ENCODE measurements at regions not wholly inside any gene's neighbourhood (a gene's known extent, or its start where the extent isn't known, plus 50 kb on each side); places are given as distances from the start of the nearest gene placed in this dataset.

DNA sequence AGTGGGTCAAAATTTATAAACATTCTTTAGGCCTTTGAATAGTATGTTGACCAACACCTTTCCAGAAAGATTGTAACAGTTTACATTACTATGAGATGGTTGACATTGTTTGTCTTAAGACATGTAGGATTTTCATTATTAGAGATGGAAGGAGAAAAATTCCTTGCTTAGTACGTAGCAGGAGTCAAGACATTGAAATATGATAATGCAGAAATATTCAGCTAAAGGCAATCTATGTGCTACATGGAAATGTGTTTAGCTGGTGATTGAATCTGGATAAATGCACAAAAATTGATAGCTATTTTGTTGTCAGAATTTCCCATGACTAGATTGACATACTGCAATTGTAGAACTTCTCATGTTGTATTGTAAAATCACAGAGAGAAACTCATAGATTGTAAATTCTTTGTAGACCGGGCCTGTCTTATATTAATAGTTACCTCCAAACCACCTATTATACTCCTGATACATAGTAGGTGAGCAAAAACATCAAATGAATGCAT, 370.4 kb upstream of the CBLB start:
- no peak for ATAC-seq (ENCODE audit: low read depth)
- no peaks in the 10 kb centered on the region for H3K36me3 ChIP-seq (ENCODE audit: low read depth)
- no peaks in the 10 kb centered on the region for H3K9me3 ChIP-seq (ENCODE audit: severe bottlenecking)
- no peak overlapping the region for H3K27ac ChIP-seq (ENCODE audit: poor library complexity, severe bottlenecking)
- H3K4me3 ChIP-seq (ENCODE audit: severe bottlenecking) = no peak overlapping the region
- no peak for DNase-seq (ENCODE audit: low spot score)
- TF ChIP-seq, protein P1, sequence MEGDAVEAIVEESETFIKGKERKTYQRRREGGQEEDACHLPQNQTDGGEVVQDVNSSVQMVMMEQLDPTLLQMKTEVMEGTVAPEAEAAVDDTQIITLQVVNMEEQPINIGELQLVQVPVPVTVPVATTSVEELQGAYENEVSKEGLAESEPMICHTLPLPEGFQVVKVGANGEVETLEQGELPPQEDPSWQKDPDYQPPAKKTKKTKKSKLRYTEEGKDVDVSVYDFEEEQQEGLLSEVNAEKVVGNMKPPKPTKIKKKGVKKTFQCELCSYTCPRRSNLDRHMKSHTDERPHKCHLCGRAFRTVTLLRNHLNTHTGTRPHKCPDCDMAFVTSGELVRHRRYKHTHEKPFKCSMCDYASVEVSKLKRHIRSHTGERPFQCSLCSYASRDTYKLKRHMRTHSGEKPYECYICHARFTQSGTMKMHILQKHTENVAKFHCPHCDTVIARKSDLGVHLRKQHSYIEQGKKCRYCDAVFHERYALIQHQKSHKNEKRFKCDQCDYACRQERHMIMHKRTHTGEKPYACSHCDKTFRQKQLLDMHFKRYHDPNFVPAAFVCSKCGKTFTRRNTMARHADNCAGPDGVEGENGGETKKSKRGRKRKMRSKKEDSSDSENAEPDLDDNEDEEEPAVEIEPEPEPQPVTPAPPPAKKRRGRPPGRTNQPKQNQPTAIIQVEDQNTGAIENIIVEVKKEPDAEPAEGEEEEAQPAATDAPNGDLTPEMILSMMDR (IDR thresholded peaks at IDR 0.05; ENCODE audit: poor library complexity, severe bottlenecking) = no peak
- no peaks in the 10 kb centered on the region for H3K4me1 ChIP-seq (ENCODE audit: insufficient read depth, poor library complexity, severe bottlenecking)
- no peaks in the 10 kb centered on the region for H3K27me3 ChIP-seq (ENCODE audit: insufficient read depth, poor library complexity, severe bottlenecking)

GRCh38 chr3:106241593-106241992, 372.8 kb upstream of the CBLB start:
- TF ChIP-seq, protein P1 (IDR thresholded peaks at IDR 0.05; ENCODE audit: poor library complexity, severe bottlenecking) = no peak
- H3K9me3 ChIP-seq (ENCODE audit: severe bottlenecking) = no peaks in the 10 kb centered on the region
- DNase-seq (ENCODE audit: low spot score) (no peak), ATAC-seq (ENCODE audit: low read depth) (no peak)
- H3K4me3 ChIP-seq (ENCODE audit: severe bottlenecking) = no peak overlapping the region
- H3K27me3 ChIP-seq (ENCODE audit: insufficient read depth, poor library complexity, severe bottlenecking) = no peaks in the 10 kb centered on the region
- H3K27ac ChIP-seq (ENCODE audit: poor library complexity, severe bottlenecking) = no peak overlapping the region
- no peaks in the 10 kb centered on the region for H3K4me1 ChIP-seq (ENCODE audit: insufficient read depth, poor library complexity, severe bottlenecking)
- H3K36me3 ChIP-seq (ENCODE audit: low read depth) = no peaks in the 10 kb centered on the region

GRCh38 chr3:106242781-106243180, 374.0 kb upstream of the CBLB start:
- Histone ChIP-seq H3K9me3 (ENCODE audit: severe bottlenecking) (no peaks in the 10 kb centered on the region), H3K36me3 (ENCODE audit: low read depth) (no peaks in the 10 kb centered on the region), H3K4me1 (ENCODE audit: insufficient read depth, poor library complexity, severe bottlenecking) (no peaks in the 10 kb centered on the region), H3K4me3 (ENCODE audit: severe bottlenecking) (no peak overlapping the region), H3K27ac (ENCODE audit: poor library complexity, severe bottlenecking) (no peak overlapping the region), H3K27me3 (ENCODE audit: insufficient read depth, poor library complexity, severe bottlenecking) (no peaks in the 10 kb centered on the region)
- DNase-seq (ENCODE audit: low spot score) = no peak
- TF ChIP-seq, protein P1 (IDR thresholded peaks at IDR 0.05; ENCODE audit: poor library complexity, severe bottlenecking) = no peak
- no peak for ATAC-seq (ENCODE audit: low read depth)

- no peaks in the 10 kb centered on the region for H3K27me3 ChIP-seq (ENCODE audit: insufficient read depth, poor library complexity, severe bottlenecking)
- H3K4me1 ChIP-seq (ENCODE audit: insufficient read depth, poor library complexity, severe bottlenecking) = no peaks in the 10 kb centered on the region
- TF ChIP-seq, protein P1 (IDR thresholded peaks at IDR 0.05; ENCODE audit: poor library complexity, severe bottlenecking) = no peak
- ATAC-seq (ENCODE audit: low read depth) (no peak), DNase-seq (ENCODE audit: low spot score) (no peak)
- H3K9me3 ChIP-seq (ENCODE audit: severe bottlenecking) = no peaks in the 10 kb centered on the region
- no peaks in the 10 kb centered on the region for H3K36me3 ChIP-seq (ENCODE audit: low read depth)
- H3K4me3 ChIP-seq (ENCODE audit: severe bottlenecking) = no peak overlapping the region
- H3K27ac ChIP-seq (ENCODE audit: poor library complexity, severe bottlenecking) = no peak overlapping the region
Measured at GRCh38 chr3:106245400-106245799, 376.6 kb upstream of the CBLB start.

DNA sequence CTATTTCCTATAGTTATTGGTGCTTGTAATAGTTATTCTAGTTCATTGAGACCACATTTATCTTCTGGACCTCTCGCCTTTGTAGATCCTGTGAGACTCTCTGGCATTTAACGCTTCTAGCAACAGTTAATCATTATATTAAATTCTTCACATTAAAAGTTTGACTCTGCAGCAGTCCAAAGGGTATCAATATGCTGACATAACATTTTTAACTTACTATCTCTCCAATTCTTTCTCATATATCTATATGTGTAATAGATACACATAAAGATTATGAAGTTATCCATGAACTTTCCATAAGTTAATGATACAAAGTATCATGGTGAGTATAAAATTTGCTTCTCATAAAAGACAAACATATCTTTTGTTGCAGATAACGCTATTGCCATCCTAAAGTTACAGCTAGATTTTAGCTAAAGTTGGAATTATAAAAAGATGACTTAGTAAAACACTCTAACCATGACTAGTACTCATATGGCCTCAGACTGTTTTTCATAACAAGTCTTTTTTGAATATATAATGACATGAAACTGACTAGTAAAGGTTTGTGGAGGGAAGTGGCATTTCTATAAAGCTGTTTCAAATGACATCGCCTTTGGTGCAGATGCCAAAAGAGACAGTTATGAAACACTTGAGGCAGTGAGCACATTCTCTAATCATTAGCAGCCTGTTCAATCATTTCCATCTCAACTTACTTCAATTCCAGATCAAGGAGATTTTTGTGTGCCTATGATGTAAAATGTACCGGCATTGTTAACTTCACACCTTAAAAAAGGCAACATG, 379.3 kb upstream of the CBLB start:
- TF ChIP-seq, protein P1 (IDR thresholded peaks at IDR 0.05; ENCODE audit: poor library complexity, severe bottlenecking) = no peak
- DNase-seq (ENCODE audit: low spot score) (no peak), ATAC-seq (ENCODE audit: low read depth) (no peak)
- Histone ChIP-seq H3K9me3 (ENCODE audit: severe bottlenecking) (no peaks in the 10 kb centered on the region), H3K36me3 (ENCODE audit: low read depth) (no peaks in the 10 kb centered on the region), H3K4me1 (ENCODE audit: insufficient read depth, poor library complexity, severe bottlenecking) (no peaks in the 10 kb centered on the region), H3K27ac (ENCODE audit: poor library complexity, severe bottlenecking) (no peak overlapping the region), H3K27me3 (ENCODE audit: insufficient read depth, poor library complexity, severe bottlenecking) (no peaks in the 10 kb centered on the region), H3K4me3 (ENCODE audit: severe bottlenecking) (no peak overlapping the region)
